GM18870 (cell line): ENCODE measurements at regions not wholly inside any gene's neighbourhood (a gene's known extent, or its start where the extent isn't known, plus 50 kb on each side); places are given as distances from the start of the nearest gene placed in this dataset.

Experiments
- ATAC-seq: cut with Tn5 transposase; IDR thresholded peaks from one replicate; pipeline ENCODE4 v1.9.1; 2021; ENCODE audit warnings: moderate library complexity; ENCODE audit not compliant: unreplicated experiment

- ATAC-seq: no peak
Observed at GRCh38 chr18:76771192-76771799, 51.1 kb upstream of the ZNF236 start.

- no peak for ATAC-seq
Observed at GRCh38 chr18:76767954-76768353, 54.4 kb upstream of the ZNF236 start.

- ATAC-seq: no peak
Observed at GRCh38 chr18:76766429-76766828, 55.9 kb upstream of the ZNF236 start.

- ATAC-seq: no peak
Observed at GRCh38 chr18:76765649-76766048, 56.7 kb upstream of the ZNF236 start.

GRCh38 chr18:76764291-76764901 lies 58.0 kb upstream of the ZNF236 start:
- ATAC-seq: no peak

GRCh38 chr18:76759056-76759455 lies 63.3 kb upstream of the ZNF236 start:
- ATAC-seq: no peak

- ATAC-seq: no peak
Observed at GRCh38 chr18:76757925-76758324, 64.4 kb upstream of the ZNF236 start.

GRCh38 chr18:76757335-76757734 lies 65.0 kb upstream of the ZNF236 start:
- no peak for ATAC-seq

- ATAC-seq: no peak
Observed at GRCh38 chr18:76756531-76757253, 65.7 kb upstream of the ZNF236 start.

GRCh38 chr18:76754351-76754750 lies 68.0 kb upstream of the ZNF236 start:
- no peak for ATAC-seq

- ATAC-seq: no peak
Observed at GRCh38 chr18:76752400-76752799, 70.0 kb upstream of the ZNF236 start.

- no peak for ATAC-seq
Observed at GRCh38 chr18:76750917-76751890, 71.2 kb upstream of the ZNF236 start.

- no peak for ATAC-seq
Observed at GRCh38 chr18:76750269-76750668, 72.1 kb upstream of the ZNF236 start.

- ATAC-seq: no peak
Observed at GRCh38 chr18:76747676-76748075, 74.7 kb upstream of the ZNF236 start.

- no peak for ATAC-seq
Observed at GRCh38 chr18:76741346-76741745, 81.0 kb upstream of the ZNF236 start.

- no peak for ATAC-seq
Observed at GRCh38 chr18:76736309-76736708, 86.0 kb upstream of the ZNF236 start.

- no peak for ATAC-seq
Observed at GRCh38 chr18:76730901-76731300, 91.5 kb upstream of the ZNF236 start.

GRCh38 chr18:76727589-76727988 lies 94.8 kb upstream of the ZNF236 start:
- ATAC-seq: no peak

GRCh38 chr18:76725445-76725844 lies 96.9 kb upstream of the ZNF236 start:
- ATAC-seq: peak; percentile 67

GRCh38 chr18:76722224-76723061 lies 99.9 kb upstream of the ZNF236 start:
- ATAC-seq: no peak
